HG03457 (cell line): ENCODE measurements at regions not wholly inside any gene's neighbourhood (a gene's known extent, or its start where the extent isn't known, plus 50 kb on each side); places are given as distances from the start of the nearest gene placed in this dataset.
"Not testable (repeated sequence)": the region's sequence is repeated elsewhere in the genome, so short reads cannot be mapped to it uniquely, and the experiment has no call there.

Experiments used
- ATAC-seq: cut with Tn5 transposase; IDR thresholded peaks from one replicate; pipeline ENCODE4 v1.9.1; 2021; ENCODE audit warnings: moderate number of reproducible peaks; ENCODE audit not compliant: unreplicated experiment

- ATAC-seq, result not testable (repeated sequence)
Measured at GRCh38 chr5:163934990-163935389, 429.6 kb downstream of the MAT2B start.

GRCh38 chr5:163938595-163938994 lies 433.2 kb downstream of the MAT2B start:
- no peak for ATAC-seq

DNA sequence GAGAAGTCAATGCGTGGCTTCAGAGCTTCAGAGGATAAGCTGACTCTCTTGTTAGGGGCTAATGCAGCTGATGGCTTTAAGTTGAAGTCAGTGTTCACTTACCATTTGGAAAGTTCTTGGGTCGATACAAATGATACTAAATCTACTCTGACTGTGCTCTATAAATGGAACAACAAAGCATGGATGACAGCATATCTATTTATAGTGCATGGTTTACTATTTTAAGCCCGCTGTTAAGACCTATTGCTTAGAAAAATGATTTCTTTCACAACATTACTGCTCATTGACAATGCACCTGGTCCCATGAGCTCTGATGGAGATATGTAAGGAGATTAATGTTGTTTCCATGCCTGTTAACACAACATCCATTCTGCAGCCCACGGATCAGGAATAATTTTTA lies 435.7 kb downstream of the MAT2B start:
- ATAC-seq, result no peak

- peak; percentile 52 for ATAC-seq
Measured at GRCh38 chr5:163943546-163943945, 438.1 kb downstream of the MAT2B start.

DNA sequence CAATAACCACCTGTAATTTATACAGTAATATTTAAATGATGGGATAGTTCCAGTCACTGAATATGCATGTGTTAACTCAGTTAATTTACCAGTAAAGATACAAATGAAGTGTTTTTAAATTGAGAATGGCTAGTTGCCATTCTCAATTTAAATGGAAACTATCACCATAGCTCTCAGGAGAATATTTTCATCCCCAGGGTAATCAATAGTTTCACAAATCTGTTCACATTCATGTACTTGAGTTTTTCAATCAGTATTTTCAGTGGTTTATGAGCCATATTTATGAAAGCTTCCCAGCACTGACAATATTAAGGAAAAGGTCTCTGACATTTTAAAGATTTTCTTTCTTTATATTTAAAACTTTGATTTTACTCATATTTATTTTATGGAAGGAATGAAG lies 439.3 kb downstream of the MAT2B start:
- no peak for ATAC-seq

DNA sequence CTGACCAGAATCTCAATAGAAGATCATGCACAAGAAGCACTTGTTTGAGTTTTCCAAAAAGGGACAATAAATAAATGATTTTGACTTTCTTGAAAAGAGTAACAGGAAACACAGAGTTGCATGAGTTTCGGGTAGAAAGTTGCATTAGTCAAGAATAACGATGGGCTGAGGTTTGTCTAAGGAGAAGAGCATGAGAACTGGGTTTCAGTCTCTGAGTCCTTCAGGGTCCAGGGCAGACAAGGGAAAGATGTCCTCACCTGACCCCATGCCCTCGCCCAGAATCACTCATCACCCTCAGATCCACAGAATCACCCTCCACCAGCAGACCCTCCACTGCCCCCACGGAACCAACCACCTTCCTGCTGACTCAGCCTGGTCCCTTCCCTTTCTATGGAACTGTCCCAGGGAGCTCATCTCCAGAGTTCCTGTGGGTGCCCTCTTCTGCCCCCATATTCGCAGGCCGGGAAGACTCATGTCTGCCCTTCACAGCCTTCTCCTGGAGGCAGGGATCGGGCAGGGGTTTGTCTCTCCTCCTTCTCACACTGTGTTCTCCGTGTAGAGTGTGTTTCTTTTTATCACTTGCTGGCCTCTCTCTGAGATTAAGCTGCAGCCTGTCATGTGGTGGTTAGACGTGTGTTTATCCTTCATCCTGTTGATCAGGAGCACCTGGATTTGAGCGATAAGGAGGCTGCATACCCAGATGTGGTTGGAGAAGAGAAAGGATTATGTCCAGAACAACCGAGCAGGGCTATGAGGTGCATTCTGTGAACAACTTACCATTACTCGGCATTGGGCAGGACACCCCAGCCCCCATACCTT lies 442.6 kb downstream of the MAT2B start:
- ATAC-seq, result no peak

- no peak for ATAC-seq
Measured at GRCh38 chr5:163950248-163950647, 444.8 kb downstream of the MAT2B start.

DNA sequence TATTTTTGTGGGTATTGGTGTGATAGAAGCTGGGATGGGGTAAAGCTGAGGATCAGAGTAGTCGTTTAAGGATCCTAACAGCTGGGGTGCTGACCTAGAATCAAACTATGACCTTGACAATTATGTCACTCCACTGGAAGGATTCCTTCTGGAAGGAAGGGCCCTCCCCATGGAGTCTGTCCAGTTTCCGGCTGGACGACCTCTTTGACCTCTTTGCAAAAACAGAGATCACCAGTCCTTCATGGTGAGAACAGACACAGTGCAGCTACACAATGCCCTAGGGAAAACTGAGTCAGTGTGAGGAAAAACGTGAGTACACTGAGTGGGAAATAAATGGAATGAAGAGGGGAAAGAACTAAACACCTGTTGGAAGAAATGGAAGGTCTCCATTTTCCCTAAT lies 445.6 kb downstream of the MAT2B start:
- no peak for ATAC-seq

DNA sequence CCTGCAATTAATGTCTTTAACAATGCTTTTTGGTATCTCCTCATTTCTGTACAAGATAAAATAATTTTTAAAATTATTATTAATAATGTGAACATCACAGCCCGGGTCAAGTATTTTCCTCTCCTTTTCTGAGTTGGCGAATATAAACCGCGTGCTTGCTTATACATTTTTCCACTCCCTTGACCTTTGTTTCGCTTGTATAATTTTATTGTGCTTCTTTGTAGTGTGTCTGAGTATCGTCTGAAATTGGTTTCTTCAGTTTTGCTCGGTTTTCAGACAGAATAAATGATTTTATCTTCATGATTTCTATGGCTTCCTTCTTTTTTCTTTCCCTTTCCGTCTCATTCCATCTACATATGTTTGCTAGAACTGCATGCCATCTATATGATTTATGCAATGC lies 448.5 kb downstream of the MAT2B start:
- no peak for ATAC-seq

GRCh38 chr5:163961230-163961629 lies 455.8 kb downstream of the MAT2B start:
- ATAC-seq, result not testable (repeated sequence)

- no peak for ATAC-seq
Measured at GRCh38 chr5:163963881-163964280, 458.5 kb downstream of the MAT2B start.

DNA sequence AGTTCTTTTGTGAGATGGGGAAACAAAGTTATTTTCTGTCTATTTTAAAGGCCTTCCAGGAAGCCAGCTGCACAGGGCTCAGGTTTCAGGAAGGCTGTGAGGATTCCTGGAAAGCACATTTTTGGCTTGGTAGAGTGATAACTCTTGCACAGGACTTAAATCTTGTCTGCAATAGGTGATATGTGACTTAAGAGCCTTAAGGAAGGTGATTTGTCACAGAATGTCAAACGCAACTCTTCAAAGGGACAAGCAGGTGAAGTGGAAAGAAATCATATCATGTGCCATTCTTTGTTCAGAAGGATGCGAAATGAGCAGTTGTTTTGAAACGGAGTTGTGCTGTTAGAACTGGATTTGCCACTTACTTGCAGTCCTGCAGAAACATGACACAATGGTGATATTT lies 459.3 kb downstream of the MAT2B start:
- no peak for ATAC-seq

DNA sequence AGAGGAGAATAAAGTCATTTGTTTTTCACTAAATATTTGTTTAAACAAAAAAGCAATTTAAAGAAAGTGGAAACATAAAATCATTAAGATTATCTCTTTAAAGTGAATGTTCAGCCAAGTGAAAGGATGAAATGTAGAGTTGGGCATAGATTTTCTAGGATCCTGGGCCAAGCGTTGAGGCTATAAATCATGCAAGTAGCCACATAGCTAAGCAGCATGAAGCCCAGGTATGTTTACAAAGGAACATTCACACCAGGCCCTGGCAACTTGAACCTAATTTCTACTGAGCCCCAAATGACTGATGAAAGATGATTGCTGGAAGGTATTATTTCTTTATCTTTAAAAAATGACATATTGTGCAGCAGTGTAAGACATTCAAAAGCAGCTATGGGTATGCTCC lies 461.8 kb downstream of the MAT2B start:
- no peak for ATAC-seq

DNA sequence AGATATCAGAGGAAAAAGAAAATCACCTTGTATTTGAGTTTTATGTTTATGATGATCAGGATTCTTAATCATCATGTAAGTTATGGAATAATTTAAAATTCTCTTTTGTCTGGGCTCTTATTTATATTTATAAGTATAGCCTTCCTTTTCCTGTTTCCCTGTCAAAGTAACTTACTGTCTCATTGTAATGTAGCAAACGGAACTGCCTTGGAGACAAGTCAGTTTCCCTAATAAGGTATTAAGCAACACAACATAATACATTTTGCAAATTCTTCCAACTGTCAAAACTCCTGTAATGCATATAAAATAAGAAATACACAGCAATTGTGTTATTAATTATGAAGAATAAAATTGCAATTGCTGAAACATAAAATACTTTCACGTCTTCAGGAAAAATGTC lies 463.2 kb downstream of the MAT2B start:
- no peak for ATAC-seq

- no peak for ATAC-seq
Measured at GRCh38 chr5:163976696-163977095, 471.3 kb downstream of the MAT2B start.

DNA sequence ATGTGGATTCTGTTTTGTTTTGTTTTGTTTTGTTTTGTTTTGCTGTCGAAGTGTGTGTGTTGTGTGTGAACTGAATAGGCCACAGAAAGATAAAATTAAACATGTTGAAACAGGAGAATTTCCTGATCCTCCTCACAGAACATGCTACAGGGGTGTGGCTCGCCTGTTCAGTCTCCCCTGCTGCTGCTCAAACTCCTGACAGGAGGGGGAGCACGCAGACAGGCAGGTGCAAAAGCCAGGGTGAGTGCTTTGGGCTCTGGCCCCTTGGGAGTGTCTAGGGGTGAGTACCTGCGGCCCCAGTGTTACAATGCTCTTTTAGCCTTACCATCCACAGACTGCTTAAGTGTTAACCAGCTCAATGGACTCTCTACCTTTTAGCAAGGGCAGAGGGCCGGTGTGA lies 473.5 kb downstream of the MAT2B start:
- ATAC-seq, result peak; percentile 83

GRCh38 chr5:163988566-163988965 lies 483.1 kb downstream of the MAT2B start:
- no peak for ATAC-seq

GRCh38 chr5:163993126-163993525 lies 487.7 kb downstream of the MAT2B start:
- ATAC-seq, result no peak

GRCh38 chr5:163995206-163995605 lies 489.8 kb downstream of the MAT2B start:
- ATAC-seq, result no peak

DNA sequence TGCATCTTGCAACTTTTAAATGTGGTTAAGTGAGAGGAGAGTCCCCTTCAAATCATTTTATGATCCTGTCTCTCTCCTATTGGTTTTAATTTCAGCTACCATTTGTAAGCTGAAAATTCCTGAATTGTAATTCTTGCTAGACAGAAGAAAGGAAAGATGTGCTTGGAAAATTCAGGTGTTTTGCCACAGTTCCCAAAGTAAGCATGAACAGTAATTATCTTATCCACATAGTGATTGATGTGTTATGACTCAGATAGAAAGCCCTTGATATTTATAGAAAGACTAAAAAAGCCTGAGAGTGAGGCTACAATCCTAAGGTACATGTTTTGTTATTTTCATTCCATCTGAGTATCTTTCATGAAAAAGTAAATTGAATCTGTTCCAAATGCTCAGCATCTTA lies 492.5 kb downstream of the MAT2B start:
- no peak for ATAC-seq

DNA sequence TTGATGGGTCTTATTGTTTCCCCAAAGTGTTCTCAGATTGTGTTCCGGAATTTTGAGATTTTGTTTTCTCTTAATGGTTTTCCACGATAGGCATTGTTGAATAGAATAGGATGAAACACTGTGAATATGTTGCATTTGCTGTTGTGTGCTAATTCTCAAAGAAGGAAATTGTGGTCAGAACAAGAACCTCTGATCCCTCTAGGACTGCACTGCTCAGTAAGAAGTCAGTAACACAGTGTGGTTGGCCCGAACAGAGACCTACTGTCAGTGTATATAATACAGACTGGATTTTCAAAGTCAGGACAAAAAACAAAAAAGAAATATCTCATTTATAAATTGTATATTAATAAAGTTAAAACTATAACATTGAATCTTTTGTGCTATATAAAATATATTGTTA lies 494.8 kb downstream of the MAT2B start:
- no peak for ATAC-seq

GRCh38 chr5:164000819-164001218 lies 495.4 kb downstream of the MAT2B start:
- ATAC-seq, result no peak

- ATAC-seq, result no peak
Measured at GRCh38 chr5:164002214-164002613, 496.8 kb downstream of the MAT2B start.
